Transverse colon (tissue), 4 donors: ENCODE measurements at regions not wholly inside any gene's neighbourhood (a gene's known extent, or its start where the extent isn't known, plus 50 kb on each side); places are given as distances from the start of the nearest gene placed in this dataset.
"Not testable (repeated sequence)": the region's sequence is repeated elsewhere in the genome, so short reads cannot be mapped to it uniquely, and the experiment has no call there.

Source experiments
- EP300 ChIP-seq: sonication (generic); formaldehyde crosslinking; IDR thresholded peaks from one replicate; pipeline ENCODE4 v1.6.1; 2017; ENCODE audit warnings: antibody characterized with exemption, low read depth
- POLR2A ChIP-seq: fragments of 450-650 bp; IDR thresholded peaks from one replicate; pipeline ENCODE4 v1.6.1; 2016; ENCODE audit warnings: antibody characterized with exemption, mild to moderate bottlenecking, moderate library complexity
- POLR2AphosphoS5 ChIP-seq, 3 donors: sonication (generic); formaldehyde crosslinking; IDR thresholded peaks; one replicate each; pipeline ENCODE4 v1.6.1; 2016; ENCODE audit warnings: antibody characterized with exemption in 3 of 3
- TF ChIP-seq, protein P1 (sequence below), 5 experiments: fragments of 200-600 bp in 3 of 5; fragments of 450-650 bp in 2 of 5; sonication (generic) in 3 of 5; IDR thresholded peaks; 1 replicate in 2 of 5; 2 replicates in 3 of 5; pipeline ENCODE4 v1.5.1; 2016 to 2017; ENCODE audit warnings: antibody characterized with exemption in 5 of 5, inconsistent platforms in 3 of 5, mild to moderate bottlenecking in 2 of 5, moderate library complexity in 1 of 5

DNA sequence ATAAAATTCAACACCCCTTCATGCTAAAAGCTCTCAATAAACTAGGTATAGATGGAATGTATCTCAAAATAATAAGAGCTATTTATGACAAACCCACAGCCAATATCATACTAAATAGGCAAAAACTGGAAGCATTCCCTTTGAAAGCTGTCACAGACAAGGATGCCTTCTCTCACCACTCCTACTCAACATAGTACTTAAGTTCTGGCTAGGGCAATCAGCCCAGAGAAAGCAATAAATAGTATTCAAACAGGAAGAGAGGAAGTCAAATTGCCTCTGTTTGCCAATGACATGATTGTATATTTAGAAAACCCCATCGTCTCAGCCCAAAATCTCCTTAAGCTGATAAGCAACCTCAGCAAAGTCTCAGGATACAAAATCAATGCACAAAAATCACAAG, 673.8 kb upstream of the IGFBP3 start:
- TF ChIP-seq, protein P1, sequence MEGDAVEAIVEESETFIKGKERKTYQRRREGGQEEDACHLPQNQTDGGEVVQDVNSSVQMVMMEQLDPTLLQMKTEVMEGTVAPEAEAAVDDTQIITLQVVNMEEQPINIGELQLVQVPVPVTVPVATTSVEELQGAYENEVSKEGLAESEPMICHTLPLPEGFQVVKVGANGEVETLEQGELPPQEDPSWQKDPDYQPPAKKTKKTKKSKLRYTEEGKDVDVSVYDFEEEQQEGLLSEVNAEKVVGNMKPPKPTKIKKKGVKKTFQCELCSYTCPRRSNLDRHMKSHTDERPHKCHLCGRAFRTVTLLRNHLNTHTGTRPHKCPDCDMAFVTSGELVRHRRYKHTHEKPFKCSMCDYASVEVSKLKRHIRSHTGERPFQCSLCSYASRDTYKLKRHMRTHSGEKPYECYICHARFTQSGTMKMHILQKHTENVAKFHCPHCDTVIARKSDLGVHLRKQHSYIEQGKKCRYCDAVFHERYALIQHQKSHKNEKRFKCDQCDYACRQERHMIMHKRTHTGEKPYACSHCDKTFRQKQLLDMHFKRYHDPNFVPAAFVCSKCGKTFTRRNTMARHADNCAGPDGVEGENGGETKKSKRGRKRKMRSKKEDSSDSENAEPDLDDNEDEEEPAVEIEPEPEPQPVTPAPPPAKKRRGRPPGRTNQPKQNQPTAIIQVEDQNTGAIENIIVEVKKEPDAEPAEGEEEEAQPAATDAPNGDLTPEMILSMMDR (IDR thresholded peaks at IDR 0.05) = not testable (repeated sequence)
- not testable (repeated sequence) for TF ChIP-seq POLR2AphosphoS5 (IDR thresholded peaks at IDR 0.05); EP300; POLR2A
